Kidney (tissue), 13 donors: ENCODE measurements at regions not wholly inside any gene's neighbourhood (a gene's known extent, or its start where the extent isn't known, plus 50 kb on each side); places are given as distances from the start of the nearest gene placed in this dataset.

Experiments
- DNase-seq, 5 donors: peaks; one replicate each; pipeline ENCODE4 v3.0.0-alpha.2; 2013 to 2020
- FAIRE-seq: peaks from 2 replicates; lab custom pipeline; 2012; peaks lifted over from hg19 to GRCh38; lab: Jason Lieb, UNC
- H3K27ac ChIP-seq, 2 donors: one replicate each; pipeline ENCODE4 v1.7.0; 2013; ENCODE audit warnings: low read depth in 2 of 2, low read length in 2 of 2, inconsistent platforms in 1 of 2
- H3K27me3 ChIP-seq: one replicate; pipeline ENCODE4 v1.7.1; 2013; ENCODE audit warnings: low read length, inconsistent platforms; ENCODE audit not compliant: control insufficient read depth, insufficient read depth
- H3K36me3 ChIP-seq, 3 donors: one replicate each; pipeline versions ENCODE4 v1.7.0 to v1.7.1; 2013; ENCODE audit warnings: low read length in 3 of 3, control low read depth in 1 of 3, inconsistent platforms in 1 of 3; ENCODE audit not compliant: insufficient read depth in 3 of 3, control insufficient read depth in 2 of 3
- H3K4me1 ChIP-seq, 3 donors: one replicate each; pipeline versions ENCODE4 v1.7.0 to v1.7.1; 2013; ENCODE audit warnings: low read length in 3 of 3, inconsistent platforms in 1 of 3, low read depth in 1 of 3; ENCODE audit not compliant: control insufficient read depth in 2 of 3, insufficient read depth in 2 of 3
- H3K4me3 ChIP-seq, 3 donors: one replicate each; pipeline versions ENCODE4 v1.7.0 to v1.8.1; 2013; ENCODE audit warnings: low read length in 3 of 3, control low read depth in 1 of 3, inconsistent platforms in 1 of 3
- H3K9ac ChIP-seq, 3 donors: one replicate each; pipeline versions ENCODE4 v1.7.0 to v1.7.1; 2013; ENCODE audit warnings: low read length in 3 of 3, control low read depth in 1 of 3, inconsistent platforms in 1 of 3
- H3K9me3 ChIP-seq, 3 donors: one replicate each; pipeline versions ENCODE4 v1.7.0 to v1.7.1; 2013; ENCODE audit warnings: low read length in 3 of 3, control low read depth in 1 of 3, inconsistent platforms in 1 of 3; ENCODE audit not compliant: control insufficient read depth in 2 of 3, insufficient read depth in 1 of 3
- intact Hi-C: fragments of 100-400 bp; cut with DNase I; formaldehyde crosslinking; loops from one replicate; pipeline ENCODE4 v1.11.1; 2022
- TF ChIP-seq, protein P1 (sequence below): IDR thresholded peaks from 3 replicates; pipeline ENCODE4 v1.5.1; 2012; ENCODE audit warnings: mild to moderate bottlenecking, moderate library complexity, borderline replicate concordance; ENCODE audit not compliant: insufficient read depth; ENCODE audit errors: extremely low read depth
- donor health status: control.
- donor health status: control.
- donor health status: control.
- donor health status: control.
- donor health status: control.
- donor health status: DM: yes; HTN: yes; CAD: no.
- donor health status: Normal renal cell carcinoma (clear cell type).

DNA sequence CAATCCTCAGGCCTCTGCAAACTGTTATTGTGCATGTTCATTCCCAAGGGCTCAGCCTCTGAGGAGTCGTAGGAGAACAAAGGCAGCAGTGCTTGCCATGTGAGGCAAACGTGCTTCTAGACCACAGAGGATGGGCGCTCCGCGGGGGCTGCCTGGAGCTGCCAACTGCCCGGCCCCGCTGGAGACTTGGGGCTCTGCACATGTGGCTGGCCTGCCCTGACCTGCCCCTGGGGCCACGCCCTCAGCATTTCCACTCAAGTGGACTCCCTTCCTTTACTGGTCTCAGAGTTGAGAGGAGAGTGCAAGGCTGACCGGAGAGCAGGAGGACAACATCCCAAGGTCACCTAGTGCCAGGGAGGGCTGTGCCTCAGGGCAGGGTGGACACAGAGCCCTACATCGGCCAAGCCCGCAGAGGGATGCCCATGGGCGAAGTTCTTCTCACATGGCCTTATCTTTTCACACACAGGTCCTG is 222.3 kb upstream of the ZNF32 start:
- intact Hi-C loops = no loop called here
- no peak overlapping the region for H3K9ac ChIP-seq
- no peak overlapping the region for H3K4me3 ChIP-seq
- H3K27me3 ChIP-seq = no peaks in the 10 kb centered on the region
- no peaks in the 10 kb centered on the region for H3K36me3 ChIP-seq
- no peaks in the 10 kb centered on the region for H3K9me3 ChIP-seq
- FAIRE-seq = no peak
- no peak for DNase-seq
- no peak overlapping the region for H3K27ac ChIP-seq
- H3K4me1 ChIP-seq = no peaks in the 10 kb centered on the region
- TF ChIP-seq, protein P1, sequence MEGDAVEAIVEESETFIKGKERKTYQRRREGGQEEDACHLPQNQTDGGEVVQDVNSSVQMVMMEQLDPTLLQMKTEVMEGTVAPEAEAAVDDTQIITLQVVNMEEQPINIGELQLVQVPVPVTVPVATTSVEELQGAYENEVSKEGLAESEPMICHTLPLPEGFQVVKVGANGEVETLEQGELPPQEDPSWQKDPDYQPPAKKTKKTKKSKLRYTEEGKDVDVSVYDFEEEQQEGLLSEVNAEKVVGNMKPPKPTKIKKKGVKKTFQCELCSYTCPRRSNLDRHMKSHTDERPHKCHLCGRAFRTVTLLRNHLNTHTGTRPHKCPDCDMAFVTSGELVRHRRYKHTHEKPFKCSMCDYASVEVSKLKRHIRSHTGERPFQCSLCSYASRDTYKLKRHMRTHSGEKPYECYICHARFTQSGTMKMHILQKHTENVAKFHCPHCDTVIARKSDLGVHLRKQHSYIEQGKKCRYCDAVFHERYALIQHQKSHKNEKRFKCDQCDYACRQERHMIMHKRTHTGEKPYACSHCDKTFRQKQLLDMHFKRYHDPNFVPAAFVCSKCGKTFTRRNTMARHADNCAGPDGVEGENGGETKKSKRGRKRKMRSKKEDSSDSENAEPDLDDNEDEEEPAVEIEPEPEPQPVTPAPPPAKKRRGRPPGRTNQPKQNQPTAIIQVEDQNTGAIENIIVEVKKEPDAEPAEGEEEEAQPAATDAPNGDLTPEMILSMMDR = no peak

DNA sequence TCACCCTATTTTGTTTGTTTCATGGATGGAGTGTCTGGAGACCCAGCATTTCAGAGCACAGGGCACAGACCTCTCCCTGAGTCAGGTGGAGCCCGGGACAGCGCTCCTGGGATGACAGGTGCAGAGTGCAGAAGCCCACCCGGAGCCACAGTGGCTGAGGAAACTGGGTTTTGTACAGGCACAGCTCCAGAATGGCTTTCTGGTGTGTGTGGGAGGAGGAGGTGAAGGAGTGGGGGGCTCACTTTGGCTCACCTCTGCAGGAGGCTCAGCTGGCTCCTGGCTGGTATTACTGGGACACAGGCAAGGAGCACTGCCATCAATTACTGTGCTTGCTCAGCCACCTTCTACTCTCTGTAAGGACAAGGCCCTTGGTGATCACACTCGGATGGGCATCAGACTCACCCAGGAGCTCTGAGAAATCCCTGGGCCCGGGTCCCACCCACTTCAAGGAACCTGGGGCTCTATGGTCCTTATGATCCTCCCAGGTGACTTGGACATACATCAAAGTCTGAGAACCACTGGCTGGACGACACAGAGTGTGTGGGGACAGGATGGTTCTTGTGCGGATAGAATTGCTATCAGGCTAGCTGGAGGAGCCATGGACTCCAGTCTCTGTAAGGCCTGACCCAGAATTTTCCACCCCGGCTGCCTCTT is 221.1 kb upstream of the ZNF32 start:
- intact Hi-C loops = no loop called here
- Histone ChIP-seq H3K9me3 (no peaks in the 10 kb centered on the region), H3K27me3 (no peaks in the 10 kb centered on the region), H3K4me3 (no peak overlapping the region), H3K4me1 (no peaks in the 10 kb centered on the region), H3K27ac (no peak overlapping the region), H3K9ac (no peak overlapping the region), H3K36me3 (no peaks in the 10 kb centered on the region)
- FAIRE-seq = no peak
- no peak for DNase-seq
- TF ChIP-seq, protein P1 = no peak

DNA sequence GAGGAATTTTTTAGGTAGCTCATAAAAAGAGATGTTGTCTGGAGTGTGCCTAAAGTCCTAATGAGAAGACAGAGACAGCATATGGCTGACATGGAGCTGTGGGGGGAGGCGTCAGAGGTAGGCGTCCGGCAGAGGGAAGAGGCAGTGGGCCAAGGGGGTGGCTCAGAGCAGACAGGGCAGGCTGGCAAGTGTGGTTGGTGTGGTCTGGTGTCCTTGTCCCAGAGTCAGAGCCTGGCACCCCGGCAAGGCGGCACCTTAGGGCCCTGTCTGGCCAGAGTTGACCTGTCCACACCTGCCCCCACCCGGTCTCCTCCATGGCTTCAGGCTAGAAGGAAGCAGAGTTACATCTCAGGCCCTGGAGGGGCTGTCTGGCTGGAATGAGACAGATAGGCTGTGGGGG is 220.3 kb upstream of the ZNF32 start:
- Histone ChIP-seq H3K27me3 (no peaks in the 10 kb centered on the region), H3K9ac (no peak overlapping the region), H3K4me3 (no peak overlapping the region), H3K27ac (no peak overlapping the region), H3K36me3 (no peaks in the 10 kb centered on the region), H3K9me3 (no peaks in the 10 kb centered on the region), H3K4me1 (peaks cover 0 to 4% (median 0%) of the 10 kb centered on the region in 3 donors)
- intact Hi-C loops = no loop called here
- DNase-seq (peak in 1 of 5 donors; percentile 63), FAIRE-seq (no peak)
- TF ChIP-seq, protein P1 = no peak
